ENCODE measurements at regions not wholly inside any gene's neighbourhood (a gene's known extent, or its start where the extent isn't known, plus 50 kb on each side); places are given as distances from the start of the nearest gene placed in this dataset.

DNA sequence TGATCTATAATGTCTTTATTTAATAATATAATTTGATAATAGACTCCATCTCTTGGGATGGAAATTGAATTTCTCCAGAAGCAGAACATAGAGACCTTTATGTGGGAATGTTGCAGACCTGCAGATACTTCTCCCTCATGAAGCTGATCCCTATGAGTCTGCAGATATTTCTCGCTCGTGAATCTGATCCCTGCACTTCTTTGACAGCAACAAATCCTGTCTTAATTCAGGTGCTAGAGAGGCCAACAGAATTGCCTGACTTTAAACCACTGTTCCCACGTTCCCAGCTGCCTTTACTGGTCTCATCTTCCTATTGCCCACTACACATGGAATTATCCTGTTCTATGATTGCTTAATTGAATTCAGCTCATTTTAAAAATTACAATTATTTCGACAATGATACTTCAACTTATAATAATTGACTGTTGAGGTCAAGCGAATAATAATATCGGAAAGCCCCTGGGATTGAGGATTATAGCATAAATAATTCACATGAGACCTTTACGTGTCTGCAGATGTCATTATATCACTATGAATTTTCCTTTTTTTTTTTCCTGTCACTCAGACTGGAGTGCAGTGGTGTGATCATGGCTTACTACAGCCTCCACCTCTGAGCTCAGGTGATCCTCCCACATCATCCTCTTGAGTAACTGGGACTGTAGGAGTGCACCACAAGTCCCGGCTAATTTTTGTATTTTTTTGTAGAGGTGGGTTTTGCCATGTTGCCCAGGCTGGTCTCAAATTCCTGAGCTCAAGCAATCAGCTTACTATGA is 486.4 kb upstream of the ADARB2 start:
- BruUV-seq (replicated peaks): no TSS peak
- DNase-seq (ENCODE audit: unreplicated experiment): no peak
- ChIA-PET POLR2A (no interaction called here), CTCF (interaction anchor here (0.7 kb wide), 2 partner anchors 47 to 1191 kb away, joined by 3 to 8 read pairs; no protein-coding TSS in a partner anchor)
- Mint-ChIP-seq H3K9me3 (ENCODE audit: unreplicated experiment) (no peaks in the 10 kb centered on the region), H3K4me1 (ENCODE audit: insufficient read depth, unreplicated experiment) (peaks cover 16% of the 10 kb centered on the region), H3K36me3 (ENCODE audit: insufficient read depth, unreplicated experiment) (no peaks in the 10 kb centered on the region), H3K27me3 (ENCODE audit: insufficient read depth, unreplicated experiment) (no peaks in the 10 kb centered on the region), H3K4me3 (ENCODE audit: unreplicated experiment) (no peak overlapping the region), H3K27ac (ENCODE audit: low read depth, unreplicated experiment) (peak overlapping the region; percentile 78)
- intact Hi-C loops (cut with micrococcal nuclease): loop anchor here (10.0 kb wide), 1 partner anchor 249 kb away; no protein-coding TSS in a partner anchor
- TF ChIP-seq, protein P1, sequence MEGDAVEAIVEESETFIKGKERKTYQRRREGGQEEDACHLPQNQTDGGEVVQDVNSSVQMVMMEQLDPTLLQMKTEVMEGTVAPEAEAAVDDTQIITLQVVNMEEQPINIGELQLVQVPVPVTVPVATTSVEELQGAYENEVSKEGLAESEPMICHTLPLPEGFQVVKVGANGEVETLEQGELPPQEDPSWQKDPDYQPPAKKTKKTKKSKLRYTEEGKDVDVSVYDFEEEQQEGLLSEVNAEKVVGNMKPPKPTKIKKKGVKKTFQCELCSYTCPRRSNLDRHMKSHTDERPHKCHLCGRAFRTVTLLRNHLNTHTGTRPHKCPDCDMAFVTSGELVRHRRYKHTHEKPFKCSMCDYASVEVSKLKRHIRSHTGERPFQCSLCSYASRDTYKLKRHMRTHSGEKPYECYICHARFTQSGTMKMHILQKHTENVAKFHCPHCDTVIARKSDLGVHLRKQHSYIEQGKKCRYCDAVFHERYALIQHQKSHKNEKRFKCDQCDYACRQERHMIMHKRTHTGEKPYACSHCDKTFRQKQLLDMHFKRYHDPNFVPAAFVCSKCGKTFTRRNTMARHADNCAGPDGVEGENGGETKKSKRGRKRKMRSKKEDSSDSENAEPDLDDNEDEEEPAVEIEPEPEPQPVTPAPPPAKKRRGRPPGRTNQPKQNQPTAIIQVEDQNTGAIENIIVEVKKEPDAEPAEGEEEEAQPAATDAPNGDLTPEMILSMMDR (IDR thresholded peaks at IDR 0.05; ENCODE audit: unreplicated experiment): no peak

DNA sequence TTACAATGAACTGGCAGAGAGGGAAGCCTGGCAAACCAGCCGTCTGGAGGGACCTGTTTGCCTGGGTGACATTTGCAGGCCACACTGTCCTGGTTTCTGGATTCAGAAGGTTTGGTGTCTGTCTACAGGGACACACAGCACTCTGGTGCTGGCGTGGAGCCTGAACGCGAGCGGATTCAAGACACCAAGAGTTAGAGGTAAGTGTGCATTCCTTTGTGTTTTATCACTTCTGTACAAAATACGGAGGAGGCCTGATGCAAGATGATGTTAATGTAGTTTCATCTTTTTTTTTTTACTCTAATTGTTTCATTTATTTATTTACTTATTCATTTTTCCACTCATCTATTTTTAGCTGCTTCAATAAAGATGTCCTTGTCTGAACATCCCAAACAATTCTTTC is 485.3 kb upstream of the ADARB2 start:
- H3K4me1 Mint-ChIP-seq (ENCODE audit: insufficient read depth, unreplicated experiment): peaks cover 16% of the 10 kb centered on the region
- no TSS peak for BruUV-seq (replicated peaks)

DNA sequence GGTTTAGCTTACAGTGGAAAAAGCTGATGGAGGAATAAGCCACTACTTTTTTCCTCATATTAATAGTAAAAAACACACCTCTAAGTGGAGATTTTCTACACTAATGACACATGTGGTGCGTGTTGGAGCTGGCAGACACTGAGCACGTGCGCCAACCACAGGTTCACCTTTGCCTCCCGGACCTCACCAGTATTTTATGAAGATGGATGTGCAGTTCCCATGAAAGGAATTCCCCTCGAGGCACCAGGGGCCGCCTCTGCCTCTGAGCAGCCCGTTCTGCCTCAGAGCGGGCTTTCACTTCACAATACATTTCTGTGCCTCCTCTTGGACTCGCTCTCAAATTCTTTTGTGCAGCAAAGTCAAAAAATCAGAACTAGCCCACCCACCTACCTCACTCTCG is 477.5 kb upstream of the ADARB2 start:
- no peak for DNase-seq (ENCODE audit: unreplicated experiment)
- no peak overlapping the region for H3K27ac Mint-ChIP-seq (ENCODE audit: low read depth, unreplicated experiment)
- H3K36me3 Mint-ChIP-seq (ENCODE audit: insufficient read depth, unreplicated experiment): no peaks in the 10 kb centered on the region
- no peak overlapping the region for H3K4me3 Mint-ChIP-seq (ENCODE audit: unreplicated experiment)
- intact Hi-C loops (cut with micrococcal nuclease): loop anchor here (10.0 kb wide), 1 partner anchor 100 kb away; no protein-coding TSS in a partner anchor
- no peaks in the 10 kb centered on the region for H3K27me3 Mint-ChIP-seq (ENCODE audit: insufficient read depth, unreplicated experiment)
- no TSS peak for BruUV-seq (replicated peaks)
- H3K9me3 Mint-ChIP-seq (ENCODE audit: unreplicated experiment): peaks cover 16% of the 10 kb centered on the region
- ChIA-PET POLR2A (interaction anchor here (0.6 kb wide), 1 partner anchor 12 kb away, joined by 3 read pairs; no protein-coding TSS in a partner anchor), CTCF (interaction anchor here (0.6 kb wide), 1 partner anchor 245 kb away, joined by 3 read pairs; no protein-coding TSS in a partner anchor)
- TF ChIP-seq, protein P1 (IDR thresholded peaks at IDR 0.05; ENCODE audit: unreplicated experiment): no peak
- peaks cover 15% of the 10 kb centered on the region for H3K4me1 Mint-ChIP-seq (ENCODE audit: insufficient read depth, unreplicated experiment)

More for the DNA sequence above, 485.3 kb upstream of the ADARB2 start:
- intact Hi-C loops (cut with micrococcal nuclease): loop anchor here (10.0 kb wide), 1 partner anchor 248 kb away; no protein-coding TSS in a partner anchor
- H3K27me3 Mint-ChIP-seq (ENCODE audit: insufficient read depth, unreplicated experiment): no peaks in the 10 kb centered on the region
- H3K4me3 Mint-ChIP-seq (ENCODE audit: unreplicated experiment): no peak overlapping the region
- TF ChIP-seq, protein P1 (IDR thresholded peaks at IDR 0.05; ENCODE audit: unreplicated experiment): no peak
- DNase-seq (ENCODE audit: unreplicated experiment): peak; percentile 47
- no peaks in the 10 kb centered on the region for H3K36me3 Mint-ChIP-seq (ENCODE audit: insufficient read depth, unreplicated experiment)
- no peaks in the 10 kb centered on the region for H3K9me3 Mint-ChIP-seq (ENCODE audit: unreplicated experiment)
- H3K27ac Mint-ChIP-seq (ENCODE audit: low read depth, unreplicated experiment): peak overlapping the region; percentile 77
- POLR2A ChIA-PET: no interaction called here
- CTCF ChIA-PET: interaction anchor here (0.9 kb wide), 1 partner anchor 84 kb away, joined by 3 read pairs; no protein-coding TSS in a partner anchor

DNA sequence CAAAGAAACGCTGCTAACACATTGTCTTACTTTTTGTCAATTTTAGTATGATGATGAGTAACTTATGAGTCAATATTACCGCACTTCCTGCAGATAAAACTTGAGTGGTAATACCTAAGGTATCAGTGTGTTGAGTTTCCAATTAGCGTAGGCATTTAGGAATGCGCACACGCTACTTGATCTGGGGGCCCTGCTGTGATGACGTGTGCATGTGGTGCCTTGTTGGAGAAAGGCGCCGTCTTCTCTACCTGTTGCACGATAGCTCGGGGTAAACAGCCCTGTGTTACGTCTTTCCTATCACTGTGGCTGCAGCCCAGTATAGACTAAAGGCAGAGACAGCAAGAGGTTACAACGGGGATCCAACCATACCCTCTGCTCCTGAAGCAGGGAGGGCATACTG is 476.8 kb upstream of the ADARB2 start:
- CTCF ChIA-PET: interaction anchor here (0.6 kb wide), 1 partner anchor 245 kb away, joined by 3 read pairs; no protein-coding TSS in a partner anchor
- Mint-ChIP-seq H3K4me1 (ENCODE audit: insufficient read depth, unreplicated experiment) (peaks cover 15% of the 10 kb centered on the region), H3K36me3 (ENCODE audit: insufficient read depth, unreplicated experiment) (no peaks in the 10 kb centered on the region), H3K4me3 (ENCODE audit: unreplicated experiment) (peak overlapping the region; percentile 40), H3K27ac (ENCODE audit: low read depth, unreplicated experiment) (no peak overlapping the region), H3K27me3 (ENCODE audit: insufficient read depth, unreplicated experiment) (no peaks in the 10 kb centered on the region), H3K9me3 (ENCODE audit: unreplicated experiment) (peaks cover 16% of the 10 kb centered on the region)
- POLR2A ChIA-PET: interaction anchor here (0.5 to 0.9 kb wide), 2 partner anchors 48 to 731 kb away, joined by 4 read pairs; no protein-coding TSS in a partner anchor
- TF ChIP-seq, protein P1 (IDR thresholded peaks at IDR 0.05; ENCODE audit: unreplicated experiment): no peak
- BruUV-seq (replicated peaks): no TSS peak
- peak; percentile 88 for DNase-seq (ENCODE audit: unreplicated experiment)
- intact Hi-C loops (cut with micrococcal nuclease): loop anchor here (10.0 kb wide), 1 partner anchor 99 kb away; no protein-coding TSS in a partner anchor

Measured in MCF 10A (cell line).